ENCODE measurements at regions not wholly inside any gene's neighbourhood (a gene's known extent, or its start where the extent isn't known, plus 50 kb on each side); places are given as distances from the start of the nearest gene placed in this dataset.

DNA sequence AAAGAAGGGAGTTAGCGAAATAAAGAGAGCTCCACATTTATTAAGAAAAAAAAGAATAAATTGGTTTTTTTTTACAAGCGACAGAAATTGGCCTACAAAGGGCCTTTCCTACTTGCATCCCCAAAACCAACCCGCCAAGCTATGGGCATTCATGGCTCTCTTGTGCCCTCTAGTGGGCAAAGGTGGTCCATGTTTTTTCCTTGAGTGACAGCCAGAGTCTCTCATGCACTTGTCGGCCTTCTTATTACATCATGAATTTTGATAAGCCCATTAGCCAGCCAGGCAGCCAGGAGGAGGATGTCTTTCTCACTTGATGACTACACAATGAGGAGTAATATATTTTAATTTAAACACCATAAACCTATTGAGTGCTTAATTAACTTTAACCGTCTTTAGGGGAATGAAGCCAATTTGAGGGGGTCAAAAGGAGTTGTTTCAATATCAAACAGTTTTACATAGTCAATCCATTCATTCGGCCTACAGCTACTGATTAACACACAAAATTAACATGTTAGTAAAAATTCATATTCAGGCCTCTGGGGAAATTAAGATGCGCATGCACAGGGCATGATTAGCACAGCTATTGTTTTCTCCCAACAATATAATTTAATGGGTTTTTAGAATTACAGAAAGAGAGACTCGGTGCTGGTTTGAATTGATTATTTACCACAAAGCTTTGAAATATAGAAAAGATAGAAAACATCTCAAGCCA lies 85.5 kb downstream of the RCN1 start:
- TF ChIP-seq, protein P1, sequence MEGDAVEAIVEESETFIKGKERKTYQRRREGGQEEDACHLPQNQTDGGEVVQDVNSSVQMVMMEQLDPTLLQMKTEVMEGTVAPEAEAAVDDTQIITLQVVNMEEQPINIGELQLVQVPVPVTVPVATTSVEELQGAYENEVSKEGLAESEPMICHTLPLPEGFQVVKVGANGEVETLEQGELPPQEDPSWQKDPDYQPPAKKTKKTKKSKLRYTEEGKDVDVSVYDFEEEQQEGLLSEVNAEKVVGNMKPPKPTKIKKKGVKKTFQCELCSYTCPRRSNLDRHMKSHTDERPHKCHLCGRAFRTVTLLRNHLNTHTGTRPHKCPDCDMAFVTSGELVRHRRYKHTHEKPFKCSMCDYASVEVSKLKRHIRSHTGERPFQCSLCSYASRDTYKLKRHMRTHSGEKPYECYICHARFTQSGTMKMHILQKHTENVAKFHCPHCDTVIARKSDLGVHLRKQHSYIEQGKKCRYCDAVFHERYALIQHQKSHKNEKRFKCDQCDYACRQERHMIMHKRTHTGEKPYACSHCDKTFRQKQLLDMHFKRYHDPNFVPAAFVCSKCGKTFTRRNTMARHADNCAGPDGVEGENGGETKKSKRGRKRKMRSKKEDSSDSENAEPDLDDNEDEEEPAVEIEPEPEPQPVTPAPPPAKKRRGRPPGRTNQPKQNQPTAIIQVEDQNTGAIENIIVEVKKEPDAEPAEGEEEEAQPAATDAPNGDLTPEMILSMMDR (IDR thresholded peaks at IDR 0.05): peak; percentile 52 to 83 (median 62)
- TF ChIP-seq EP300 (IDR thresholded peaks at IDR 0.05): no peak
